HL-60 (cell line): ENCODE measurements at regions not wholly inside any gene's neighbourhood (a gene's known extent, or its start where the extent isn't known, plus 50 kb on each side); places are given as distances from the start of the nearest gene placed in this dataset.

Source experiments
- DNase-seq, 2 experiments: peaks; one replicate each; pipeline ENCODE4 v3.0.0-alpha.2; 2010 to 2020; ENCODE audit warnings: low read depth in 1 of 2, low spot score in 1 of 2
- H3K27ac ChIP-seq: fragments of 250-450 bp; sonication (Bioruptor Pico); replicated peaks from 2 replicates; pipeline ENCODE4 v1.5.1; 2020; ENCODE audit warnings: mild to moderate bottlenecking, moderate library complexity
- H3K27me3 ChIP-seq: fragments of 250-450 bp; sonication (Bioruptor Pico); 2 replicates; pipeline ENCODE4 v1.5.1; 2021; ENCODE audit warnings: mild to moderate bottlenecking, moderate library complexity; ENCODE audit not compliant: insufficient read depth, poor library complexity, severe bottlenecking
- H3K4me3 ChIP-seq: replicated peaks from 2 replicates; pipeline ENCODE4 v1.5.1; 2011; ENCODE audit warnings: mild to moderate bottlenecking, control low read depth, low read length; ENCODE audit not compliant: insufficient read depth
- GABPA ChIP-seq: IDR thresholded peaks from 2 replicates; pipeline ENCODE4 v1.6.1; 2012; ENCODE audit warnings: low read depth
- POLR2AphosphoS5 ChIP-seq: IDR thresholded peaks from 2 replicates; pipeline ENCODE4 v1.6.1; 2012; ENCODE audit warnings: low read depth
- SPI1 ChIP-seq: IDR thresholded peaks from 2 replicates; pipeline ENCODE4 v1.6.1; 2012; ENCODE audit warnings: low read depth, mild to moderate bottlenecking, borderline replicate concordance
- TF ChIP-seq, protein P1 (sequence below): IDR thresholded peaks from one replicate; pipeline ENCODE4 v1.5.1; 2011; ENCODE audit warnings: low read length, control low read depth, inconsistent platforms; ENCODE audit not compliant: insufficient read depth
- TF ChIP-seq, protein P2 (sequence below): IDR thresholded peaks from 2 replicates; pipeline ENCODE4 v1.6.1; 2012; ENCODE audit warnings: low read depth; ENCODE audit not compliant: insufficient replicate concordance

DNA sequence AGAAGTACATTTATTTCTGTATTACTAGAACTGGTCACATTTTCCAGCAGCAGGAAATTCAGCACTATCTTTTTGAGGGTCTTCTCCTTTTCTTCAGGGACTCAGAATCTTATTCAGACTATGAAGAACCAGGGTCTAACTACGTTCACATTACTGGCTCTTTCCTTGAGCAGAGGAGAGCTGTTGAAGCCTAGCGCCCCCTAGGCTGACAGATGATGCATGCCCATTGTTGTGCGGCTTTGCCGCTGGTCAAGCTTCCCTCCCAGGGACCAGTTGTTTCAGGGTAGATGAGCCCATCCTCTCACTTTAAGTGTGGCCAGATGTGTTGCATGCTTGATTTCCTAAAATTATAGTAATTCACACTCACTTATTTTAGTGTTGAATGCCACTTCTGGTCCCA lies 168.2 kb upstream of the PDGFD start:
- H3K4me3 ChIP-seq: no peak overlapping the region
- H3K27me3 ChIP-seq: no peaks in the 10 kb centered on the region
- no peak overlapping the region for H3K27ac ChIP-seq
- DNase-seq: no peak
- no peak for TF ChIP-seq GABPA
- TF ChIP-seq, protein P1, sequence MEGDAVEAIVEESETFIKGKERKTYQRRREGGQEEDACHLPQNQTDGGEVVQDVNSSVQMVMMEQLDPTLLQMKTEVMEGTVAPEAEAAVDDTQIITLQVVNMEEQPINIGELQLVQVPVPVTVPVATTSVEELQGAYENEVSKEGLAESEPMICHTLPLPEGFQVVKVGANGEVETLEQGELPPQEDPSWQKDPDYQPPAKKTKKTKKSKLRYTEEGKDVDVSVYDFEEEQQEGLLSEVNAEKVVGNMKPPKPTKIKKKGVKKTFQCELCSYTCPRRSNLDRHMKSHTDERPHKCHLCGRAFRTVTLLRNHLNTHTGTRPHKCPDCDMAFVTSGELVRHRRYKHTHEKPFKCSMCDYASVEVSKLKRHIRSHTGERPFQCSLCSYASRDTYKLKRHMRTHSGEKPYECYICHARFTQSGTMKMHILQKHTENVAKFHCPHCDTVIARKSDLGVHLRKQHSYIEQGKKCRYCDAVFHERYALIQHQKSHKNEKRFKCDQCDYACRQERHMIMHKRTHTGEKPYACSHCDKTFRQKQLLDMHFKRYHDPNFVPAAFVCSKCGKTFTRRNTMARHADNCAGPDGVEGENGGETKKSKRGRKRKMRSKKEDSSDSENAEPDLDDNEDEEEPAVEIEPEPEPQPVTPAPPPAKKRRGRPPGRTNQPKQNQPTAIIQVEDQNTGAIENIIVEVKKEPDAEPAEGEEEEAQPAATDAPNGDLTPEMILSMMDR: peak; percentile 2

DNA sequence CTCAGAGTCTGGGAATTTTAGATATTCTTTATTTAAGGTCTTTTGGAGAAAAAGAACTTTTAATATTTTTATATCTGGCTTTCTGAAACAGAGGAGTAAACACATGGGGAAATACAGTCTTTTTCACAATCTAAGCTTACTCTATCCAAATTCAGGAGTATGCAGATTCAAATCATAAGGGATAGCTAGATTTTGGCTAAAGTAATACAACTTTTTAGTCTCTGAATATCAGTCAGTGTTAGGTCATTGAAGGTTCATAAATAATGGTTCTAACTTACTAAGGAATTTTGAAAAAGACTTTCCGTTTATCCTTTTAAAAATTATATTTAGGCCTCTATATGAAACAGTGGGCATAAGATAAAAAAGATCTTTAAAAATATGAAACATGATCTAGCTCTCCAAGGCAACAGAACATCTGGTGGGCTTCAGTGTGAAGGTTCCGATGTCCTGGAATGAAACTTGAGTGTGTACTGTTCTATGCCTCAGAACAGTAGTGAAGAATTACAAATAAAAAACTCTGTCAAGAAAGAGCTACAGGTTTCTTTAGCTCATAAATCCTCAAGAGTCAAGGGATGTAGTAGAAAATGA lies 165.2 kb upstream of the PDGFD start:
- no peak overlapping the region for H3K27ac ChIP-seq
- no peak overlapping the region for H3K4me3 ChIP-seq
- no peaks in the 10 kb centered on the region for H3K27me3 ChIP-seq
- DNase-seq: no peak
- TF ChIP-seq SPI1: no peak
- TF ChIP-seq GABPA: no peak
- TF ChIP-seq, protein P2, sequence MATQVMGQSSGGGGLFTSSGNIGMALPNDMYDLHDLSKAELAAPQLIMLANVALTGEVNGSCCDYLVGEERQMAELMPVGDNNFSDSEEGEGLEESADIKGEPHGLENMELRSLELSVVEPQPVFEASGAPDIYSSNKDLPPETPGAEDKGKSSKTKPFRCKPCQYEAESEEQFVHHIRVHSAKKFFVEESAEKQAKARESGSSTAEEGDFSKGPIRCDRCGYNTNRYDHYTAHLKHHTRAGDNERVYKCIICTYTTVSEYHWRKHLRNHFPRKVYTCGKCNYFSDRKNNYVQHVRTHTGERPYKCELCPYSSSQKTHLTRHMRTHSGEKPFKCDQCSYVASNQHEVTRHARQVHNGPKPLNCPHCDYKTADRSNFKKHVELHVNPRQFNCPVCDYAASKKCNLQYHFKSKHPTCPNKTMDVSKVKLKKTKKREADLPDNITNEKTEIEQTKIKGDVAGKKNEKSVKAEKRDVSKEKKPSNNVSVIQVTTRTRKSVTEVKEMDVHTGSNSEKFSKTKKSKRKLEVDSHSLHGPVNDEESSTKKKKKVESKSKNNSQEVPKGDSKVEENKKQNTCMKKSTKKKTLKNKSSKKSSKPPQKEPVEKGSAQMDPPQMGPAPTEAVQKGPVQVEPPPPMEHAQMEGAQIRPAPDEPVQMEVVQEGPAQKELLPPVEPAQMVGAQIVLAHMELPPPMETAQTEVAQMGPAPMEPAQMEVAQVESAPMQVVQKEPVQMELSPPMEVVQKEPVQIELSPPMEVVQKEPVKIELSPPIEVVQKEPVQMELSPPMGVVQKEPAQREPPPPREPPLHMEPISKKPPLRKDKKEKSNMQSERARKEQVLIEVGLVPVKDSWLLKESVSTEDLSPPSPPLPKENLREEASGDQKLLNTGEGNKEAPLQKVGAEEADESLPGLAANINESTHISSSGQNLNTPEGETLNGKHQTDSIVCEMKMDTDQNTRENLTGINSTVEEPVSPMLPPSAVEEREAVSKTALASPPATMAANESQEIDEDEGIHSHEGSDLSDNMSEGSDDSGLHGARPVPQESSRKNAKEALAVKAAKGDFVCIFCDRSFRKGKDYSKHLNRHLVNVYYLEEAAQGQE: no peak
- TF ChIP-seq, protein P1: no peak
- TF ChIP-seq POLR2AphosphoS5: no peak

DNA sequence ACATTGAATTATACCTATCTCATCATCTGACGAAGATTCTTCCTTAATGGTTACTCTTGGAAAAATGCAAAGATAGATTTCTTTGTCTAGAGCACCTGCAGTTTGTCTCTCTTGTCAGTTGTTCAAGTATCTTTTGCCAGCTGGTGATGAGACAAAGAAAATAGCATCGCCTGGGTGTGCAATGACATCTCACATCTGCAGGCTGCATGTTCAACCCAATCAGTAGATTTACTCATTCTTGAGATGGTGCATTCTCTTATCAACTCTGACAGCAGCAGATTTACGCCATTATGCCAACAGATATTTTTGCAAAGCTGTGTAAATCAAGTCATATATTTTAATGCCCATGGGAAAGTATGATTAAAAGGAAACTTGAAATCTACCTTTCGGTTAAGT lies 164.6 kb upstream of the PDGFD start:
- TF ChIP-seq GABPA: no peak
- TF ChIP-seq, protein P1: no peak
- no peak for TF ChIP-seq SPI1
- TF ChIP-seq, protein P2: no peak
- no peak for TF ChIP-seq POLR2AphosphoS5
- no peak for DNase-seq
- no peaks in the 10 kb centered on the region for H3K27me3 ChIP-seq
- H3K27ac ChIP-seq: no peak overlapping the region
- no peak overlapping the region for H3K4me3 ChIP-seq
